ENCODE measurements at regions not wholly inside any gene's neighbourhood (a gene's known extent, or its start where the extent isn't known, plus 50 kb on each side); places are given as distances from the start of the nearest gene placed in this dataset.

GRCh38 chr4:132542228-132542627 is 606.9 kb upstream of the PCDH10 start:
- TF ChIP-seq, protein P1, sequence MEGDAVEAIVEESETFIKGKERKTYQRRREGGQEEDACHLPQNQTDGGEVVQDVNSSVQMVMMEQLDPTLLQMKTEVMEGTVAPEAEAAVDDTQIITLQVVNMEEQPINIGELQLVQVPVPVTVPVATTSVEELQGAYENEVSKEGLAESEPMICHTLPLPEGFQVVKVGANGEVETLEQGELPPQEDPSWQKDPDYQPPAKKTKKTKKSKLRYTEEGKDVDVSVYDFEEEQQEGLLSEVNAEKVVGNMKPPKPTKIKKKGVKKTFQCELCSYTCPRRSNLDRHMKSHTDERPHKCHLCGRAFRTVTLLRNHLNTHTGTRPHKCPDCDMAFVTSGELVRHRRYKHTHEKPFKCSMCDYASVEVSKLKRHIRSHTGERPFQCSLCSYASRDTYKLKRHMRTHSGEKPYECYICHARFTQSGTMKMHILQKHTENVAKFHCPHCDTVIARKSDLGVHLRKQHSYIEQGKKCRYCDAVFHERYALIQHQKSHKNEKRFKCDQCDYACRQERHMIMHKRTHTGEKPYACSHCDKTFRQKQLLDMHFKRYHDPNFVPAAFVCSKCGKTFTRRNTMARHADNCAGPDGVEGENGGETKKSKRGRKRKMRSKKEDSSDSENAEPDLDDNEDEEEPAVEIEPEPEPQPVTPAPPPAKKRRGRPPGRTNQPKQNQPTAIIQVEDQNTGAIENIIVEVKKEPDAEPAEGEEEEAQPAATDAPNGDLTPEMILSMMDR (conservative IDR thresholded peaks at IDR 0.05; ENCODE audit: low read depth, low read length): no peak
- no peak for TF ChIP-seq EZH2 (IDR thresholded peaks at IDR 0.05; ENCODE audit: borderline replicate concordance, low read depth, low read length, poor library complexity, severe bottlenecking)
- no peak overlapping the region for H3K4me3 ChIP-seq (ENCODE audit: low read depth, low read length, poor library complexity, severe bottlenecking)
- no peak for DNase-seq (ENCODE audit: low spot score)
- H3K27ac ChIP-seq (ENCODE audit: low read depth, low read length, poor library complexity, severe bottlenecking): no peak overlapping the region
- BruUV-seq (replicated peaks): no TSS peak
- ChIA-PET POLR2A (ENCODE audit: low non-redundant PET) (no interaction called here), CTCF (no interaction called here)
- H3K36me3 ChIP-seq (ENCODE audit: insufficient read depth, low read length, poor library complexity, severe bottlenecking): no peaks in the 10 kb centered on the region
- no peaks in the 10 kb centered on the region for H3K27me3 ChIP-seq (replicated peaks; ENCODE audit: insufficient read depth, low read depth, low read length, poor library complexity)
- no peaks in the 10 kb centered on the region for H3K4me1 ChIP-seq (ENCODE audit: insufficient read depth, low read length, poor library complexity, severe bottlenecking)
- intact Hi-C loops (cut with micrococcal nuclease; ENCODE audit: unreplicated experiment): no loop called here
- H3K9me3 ChIP-seq (ENCODE audit: low read depth, low read length, poor library complexity, severe bottlenecking): peaks cover 8% of the 10 kb centered on the region

DNA sequence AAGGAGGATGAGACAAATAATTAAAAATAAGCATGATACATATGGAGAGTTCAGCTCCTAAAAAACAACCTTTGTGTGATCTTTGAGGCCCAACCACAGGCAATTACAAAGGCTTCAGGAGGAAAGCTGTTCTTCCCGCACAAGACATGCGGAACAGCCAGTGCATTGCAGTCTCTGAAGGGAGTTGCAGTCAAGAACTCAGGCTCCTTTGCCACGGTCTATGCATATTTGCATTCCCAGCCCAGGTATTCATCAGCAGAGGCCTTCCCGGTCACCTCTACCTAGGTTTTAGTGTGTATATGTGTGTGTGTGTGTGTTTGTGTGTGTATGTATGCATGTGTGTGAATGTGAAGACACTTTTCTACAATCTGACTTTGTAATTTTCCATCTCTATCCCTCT is 600.6 kb upstream of the PCDH10 start:
- DNase-seq (ENCODE audit: low spot score): no peak

GRCh38 chr4:132556316-132556715 is 592.8 kb upstream of the PCDH10 start:
- Histone ChIP-seq H3K36me3 (ENCODE audit: insufficient read depth, low read length, poor library complexity, severe bottlenecking) (no peaks in the 10 kb centered on the region), H3K27me3 (replicated peaks; ENCODE audit: insufficient read depth, low read depth, low read length, poor library complexity) (no peaks in the 10 kb centered on the region), H3K9me3 (ENCODE audit: low read depth, low read length, poor library complexity, severe bottlenecking) (no peaks in the 10 kb centered on the region), H3K27ac (ENCODE audit: low read depth, low read length, poor library complexity, severe bottlenecking) (no peak overlapping the region), H3K4me3 (ENCODE audit: low read depth, low read length, poor library complexity, severe bottlenecking) (no peak overlapping the region), H3K4me1 (ENCODE audit: insufficient read depth, low read length, poor library complexity, severe bottlenecking) (no peaks in the 10 kb centered on the region)
- ChIA-PET CTCF (no interaction called here), POLR2A (ENCODE audit: low non-redundant PET) (no interaction called here)
- TF ChIP-seq, protein P1 (conservative IDR thresholded peaks at IDR 0.05; ENCODE audit: low read depth, low read length): no peak
- TF ChIP-seq EZH2 (IDR thresholded peaks at IDR 0.05; ENCODE audit: borderline replicate concordance, low read depth, low read length, poor library complexity, severe bottlenecking): no peak
- no peak for DNase-seq (ENCODE audit: low spot score)
- intact Hi-C loops (cut with micrococcal nuclease; ENCODE audit: unreplicated experiment): no loop called here
- BruUV-seq (replicated peaks): no TSS peak

More for the DNA sequence above, 600.6 kb upstream of the PCDH10 start:
- Histone ChIP-seq H3K36me3 (ENCODE audit: insufficient read depth, low read length, poor library complexity, severe bottlenecking) (no peaks in the 10 kb centered on the region), H3K4me3 (ENCODE audit: low read depth, low read length, poor library complexity, severe bottlenecking) (no peak overlapping the region), H3K27me3 (replicated peaks; ENCODE audit: insufficient read depth, low read depth, low read length, poor library complexity) (no peaks in the 10 kb centered on the region), H3K4me1 (ENCODE audit: insufficient read depth, low read length, poor library complexity, severe bottlenecking) (no peaks in the 10 kb centered on the region), H3K9me3 (ENCODE audit: low read depth, low read length, poor library complexity, severe bottlenecking) (peaks cover 8% of the 10 kb centered on the region), H3K27ac (ENCODE audit: low read depth, low read length, poor library complexity, severe bottlenecking) (no peak overlapping the region)
- intact Hi-C loops (cut with micrococcal nuclease; ENCODE audit: unreplicated experiment): no loop called here
- TF ChIP-seq, protein P1 (conservative IDR thresholded peaks at IDR 0.05; ENCODE audit: low read depth, low read length): no peak
- TF ChIP-seq EZH2 (IDR thresholded peaks at IDR 0.05; ENCODE audit: borderline replicate concordance, low read depth, low read length, poor library complexity, severe bottlenecking): no peak
- ChIA-PET POLR2A (ENCODE audit: low non-redundant PET) (interaction anchor here (0.6 kb wide), 1 partner anchor 30 kb away, joined by 4 read pairs; no protein-coding TSS in a partner anchor), CTCF (no interaction called here)
- no TSS peak for BruUV-seq (replicated peaks)
